HepG2 (cell line): ENCODE measurements at regions not wholly inside any gene's neighbourhood (a gene's known extent, or its start where the extent isn't known, plus 50 kb on each side); places are given as distances from the start of the nearest gene placed in this dataset.

Experiments used
- HHEX ChIP-seq: IDR thresholded peaks from 2 replicates; pipeline ENCODE4 v1.6.1; 2016; ENCODE audit warnings: control low read depth
- HMGXB3 ChIP-seq: sonication (generic); formaldehyde crosslinking; IDR thresholded peaks from 2 replicates; pipeline ENCODE4 v1.4.0; 2020; ENCODE audit warnings: missing genetic modification reagents, borderline replicate concordance
- HMGXB4 ChIP-seq, 2 experiments: sonication (generic) in 1 of 2; formaldehyde crosslinking in 1 of 2; IDR thresholded peaks; 2 replicates each; pipeline versions ENCODE4 v1.4.0 to v1.6.1; 2018 to 2020; ENCODE audit warnings: missing genetic modification reagents in 2 of 2, borderline replicate concordance in 1 of 2, low read depth in 1 of 2, mild to moderate bottlenecking in 1 of 2, missing biosample characterization in 1 of 2
- HNRNPUL1 ChIP-seq: fragments of 200-400 bp; formaldehyde crosslinking; IDR thresholded peaks from 2 replicates; pipeline ENCODE4 v1.6.1; 2017; ENCODE audit warnings: low read depth, mild to moderate bottlenecking, low read length, moderate library complexity
- NFKB2 ChIP-seq: sonication (generic); formaldehyde crosslinking; IDR thresholded peaks from 2 replicates; pipeline ENCODE4 v1.4.0; 2020; ENCODE audit warnings: missing genetic modification reagents, borderline replicate concordance
- SP4 ChIP-seq: sonication (generic); formaldehyde crosslinking; IDR thresholded peaks from 2 replicates; pipeline ENCODE4 v1.8.1; 2023; ENCODE audit warnings: mild to moderate bottlenecking, missing genetic modification reagents
- TOPORS ChIP-seq: sonication (generic); formaldehyde crosslinking; IDR thresholded peaks from 2 replicates; pipeline ENCODE4 v1.8.0; 2023; ENCODE audit warnings: mild to moderate bottlenecking, missing genetic modification reagents
- ZFP62 ChIP-seq: sonication (generic); formaldehyde crosslinking; IDR thresholded peaks from 2 replicates; pipeline ENCODE4 v1.4.0; 2020; ENCODE audit warnings: missing genetic modification reagents
- ZKSCAN1 ChIP-seq: fragments of 150-350 bp; IDR thresholded peaks from 2 replicates; pipeline ENCODE4 v1.6.1; 2014; ENCODE audit warnings: low read length
- ZNF720 ChIP-seq: sonication (generic); formaldehyde crosslinking; IDR thresholded peaks from 2 replicates; pipeline ENCODE4 v1.4.0; 2020; ENCODE audit warnings: missing genetic modification reagents
- ZNF746 ChIP-seq: sonication (generic); formaldehyde crosslinking; IDR thresholded peaks from 2 replicates; pipeline ENCODE4 v1.8.0; 2022; ENCODE audit warnings: mild to moderate bottlenecking, missing genetic modification reagents
- ZNF784 ChIP-seq: sonication (generic); formaldehyde crosslinking; IDR thresholded peaks from 2 replicates; pipeline ENCODE4 v1.5.1; 2020; ENCODE audit warnings: missing genetic modification reagents, mild to moderate bottlenecking, borderline replicate concordance
- TF ChIP-seq, protein P1 (sequence below): sonication (generic); formaldehyde crosslinking; IDR thresholded peaks from 2 replicates; pipeline ENCODE4 v1.4.0; 2020; ENCODE audit warnings: missing genetic modification reagents
- TF ChIP-seq, protein P2 (sequence below): sonication (generic); formaldehyde crosslinking; IDR thresholded peaks from 2 replicates; pipeline ENCODE4 v1.5.0; 2020; ENCODE audit warnings: missing genetic modification reagents

- TF ChIP-seq HMGXB3 = no peak
- TF ChIP-seq HHEX (CRISPR knock-in tag) = no peak
- TF ChIP-seq, protein P1, sequence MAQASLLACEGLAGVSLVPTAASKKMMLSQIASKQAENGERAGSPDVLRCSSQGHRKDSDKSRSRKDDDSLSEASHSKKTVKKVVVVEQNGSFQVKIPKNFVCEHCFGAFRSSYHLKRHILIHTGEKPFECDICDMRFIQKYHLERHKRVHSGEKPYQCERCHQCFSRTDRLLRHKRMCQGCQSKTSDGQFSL (CRISPR knock-in tag) = no peak
- TF ChIP-seq NFKB2 (CRISPR knock-in tag) = no peak
- TF ChIP-seq SP4 (CRISPR knock-in tag) = no peak
- no peak for TF ChIP-seq ZKSCAN1
- TF ChIP-seq ZNF720 (CRISPR knock-in tag) = no peak
- TF ChIP-seq HNRNPUL1 = no peak
- no peak for TF ChIP-seq HMGXB4 (CRISPR knock-in tag; IDR thresholded peaks at IDR 0.05; ENCODE audit: borderline replicate concordance in 1 of 2, low read depth in 1 of 2)
- TF ChIP-seq, protein P2, sequence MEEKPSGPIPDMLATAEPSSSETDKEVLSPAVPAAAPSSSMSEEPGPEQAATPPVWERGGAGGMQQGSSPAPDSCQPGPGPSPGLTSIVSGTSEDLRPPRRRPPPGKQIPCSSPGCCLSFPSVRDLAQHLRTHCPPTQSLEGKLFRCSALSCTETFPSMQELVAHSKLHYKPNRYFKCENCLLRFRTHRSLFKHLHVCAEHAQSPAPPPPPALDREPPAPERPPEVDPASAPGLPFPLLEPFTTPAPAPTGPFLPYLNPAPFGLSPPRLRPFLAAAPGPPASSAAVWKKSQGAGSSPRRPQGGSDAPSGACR (CRISPR knock-in tag) = no peak
- no peak for TF ChIP-seq ZFP62
- no peak for TF ChIP-seq ZNF784 (CRISPR knock-in tag)
- no peak for TF ChIP-seq TOPORS (CRISPR knock-in tag)
- TF ChIP-seq ZNF746 (CRISPR knock-in tag) = no peak
These were observed 731.6 kb downstream of the BRINP1 start (continued) for GRCh38 chr9:118637681-118638080.
